GM18873 (cell line): ENCODE measurements at regions not wholly inside any gene's neighbourhood (a gene's known extent, or its start where the extent isn't known, plus 50 kb on each side); places are given as distances from the start of the nearest gene placed in this dataset.
"Not testable (repeated sequence)": the region's sequence is repeated elsewhere in the genome, so short reads cannot be mapped to it uniquely, and the experiment has no call there.

Source experiments
- ATAC-seq: cut with Tn5 transposase; IDR thresholded peaks from one replicate; pipeline ENCODE4 v1.9.1; 2021; ENCODE audit warnings: mild to moderate bottlenecking, moderate library complexity, moderate number of reproducible peaks; ENCODE audit not compliant: unreplicated experiment, low FRiP score

DNA sequence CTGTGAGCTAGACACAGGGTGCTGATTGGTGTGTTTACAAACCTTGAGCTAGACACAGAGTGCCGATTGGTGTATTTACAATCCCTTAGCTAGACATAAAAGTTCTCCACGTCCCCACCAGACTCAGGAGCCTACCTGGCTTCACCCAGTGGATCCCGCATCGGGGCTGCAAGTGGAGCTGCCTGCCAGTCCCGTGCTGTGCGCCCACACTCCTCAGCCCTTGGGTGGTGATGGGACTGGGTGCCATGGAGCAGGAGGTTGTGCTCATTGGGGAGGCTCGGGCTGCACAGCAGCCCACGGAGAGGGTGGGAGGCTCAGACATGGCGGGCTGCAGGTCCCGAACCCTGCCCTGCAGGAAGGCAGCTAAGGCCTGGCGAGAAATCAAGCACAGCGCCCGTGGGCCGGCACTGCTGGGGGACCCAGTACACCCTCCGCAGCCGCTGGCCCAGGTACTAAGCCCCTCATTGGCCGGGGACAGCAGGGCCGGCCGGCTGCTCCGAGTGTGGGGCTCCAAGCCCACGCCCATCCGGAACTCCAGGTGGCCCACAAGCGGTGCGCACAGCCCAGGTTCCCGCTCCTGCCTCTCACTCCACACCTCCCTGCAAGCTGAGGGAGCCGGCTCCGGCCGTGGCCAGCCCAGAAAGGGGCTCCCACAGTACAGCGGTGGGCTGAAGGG, 158.6 kb downstream of the SPIN4 start:
- ATAC-seq, result not testable (repeated sequence)

DNA sequence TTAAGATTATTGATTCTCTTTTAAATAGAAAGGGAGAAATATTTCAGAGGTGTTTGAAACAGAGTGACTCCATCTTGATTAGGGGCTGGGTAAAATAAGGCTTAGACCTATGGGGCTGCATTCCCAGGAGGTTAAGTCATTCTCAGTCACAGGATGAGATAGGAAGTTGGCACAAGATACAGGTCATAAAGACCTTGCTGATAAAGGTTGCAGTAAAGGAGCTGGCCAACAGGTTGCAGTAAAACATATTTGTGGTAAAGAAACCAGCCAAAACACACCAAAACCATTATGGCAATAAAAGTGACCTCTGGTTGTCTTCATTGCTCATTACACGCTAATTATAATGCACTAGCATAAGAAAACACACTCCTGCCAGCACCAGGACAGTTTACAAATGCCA, 165.0 kb downstream of the SPIN4 start:
- ATAC-seq, result no peak

DNA sequence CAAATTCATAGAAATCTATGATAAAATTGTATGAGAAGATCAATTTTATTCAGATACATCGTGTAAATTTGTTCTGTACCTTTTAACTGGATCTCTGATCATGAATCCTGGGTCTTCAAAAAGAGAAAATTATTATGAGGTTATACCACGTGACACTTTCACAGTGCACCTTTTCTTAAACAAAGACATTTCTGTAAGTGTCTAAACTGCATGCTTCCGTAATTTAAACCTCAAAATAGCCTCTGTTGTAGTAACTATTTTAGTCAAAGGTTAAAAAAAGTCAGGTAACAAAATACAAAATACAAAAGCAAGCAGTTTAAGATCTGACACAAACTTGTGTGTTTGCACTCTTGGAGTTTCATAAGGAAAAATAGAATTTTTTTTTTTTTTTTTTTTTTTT, 171.3 kb downstream of the SPIN4 start:
- ATAC-seq, result not testable (repeated sequence)

DNA sequence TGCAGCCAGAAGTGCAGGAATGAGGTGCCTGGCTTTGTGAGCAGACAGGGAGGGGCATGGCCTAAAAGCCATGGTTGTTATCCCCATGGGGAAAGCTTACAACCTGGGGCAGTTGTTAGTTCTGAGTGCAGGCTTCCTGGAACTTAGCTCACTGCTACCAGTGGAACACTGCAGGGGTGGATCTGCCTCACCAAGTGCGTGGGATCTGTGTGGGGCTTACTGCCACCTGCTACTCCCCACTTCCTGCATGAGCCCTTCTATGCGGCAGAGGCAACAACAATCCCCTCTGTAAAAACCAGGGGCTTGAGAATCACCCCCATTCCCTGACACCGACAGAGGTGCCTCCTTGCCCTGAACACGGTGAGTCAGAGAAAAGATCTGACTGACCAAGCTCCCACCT, 174.6 kb downstream of the SPIN4 start:
- ATAC-seq, result not testable (repeated sequence)

DNA sequence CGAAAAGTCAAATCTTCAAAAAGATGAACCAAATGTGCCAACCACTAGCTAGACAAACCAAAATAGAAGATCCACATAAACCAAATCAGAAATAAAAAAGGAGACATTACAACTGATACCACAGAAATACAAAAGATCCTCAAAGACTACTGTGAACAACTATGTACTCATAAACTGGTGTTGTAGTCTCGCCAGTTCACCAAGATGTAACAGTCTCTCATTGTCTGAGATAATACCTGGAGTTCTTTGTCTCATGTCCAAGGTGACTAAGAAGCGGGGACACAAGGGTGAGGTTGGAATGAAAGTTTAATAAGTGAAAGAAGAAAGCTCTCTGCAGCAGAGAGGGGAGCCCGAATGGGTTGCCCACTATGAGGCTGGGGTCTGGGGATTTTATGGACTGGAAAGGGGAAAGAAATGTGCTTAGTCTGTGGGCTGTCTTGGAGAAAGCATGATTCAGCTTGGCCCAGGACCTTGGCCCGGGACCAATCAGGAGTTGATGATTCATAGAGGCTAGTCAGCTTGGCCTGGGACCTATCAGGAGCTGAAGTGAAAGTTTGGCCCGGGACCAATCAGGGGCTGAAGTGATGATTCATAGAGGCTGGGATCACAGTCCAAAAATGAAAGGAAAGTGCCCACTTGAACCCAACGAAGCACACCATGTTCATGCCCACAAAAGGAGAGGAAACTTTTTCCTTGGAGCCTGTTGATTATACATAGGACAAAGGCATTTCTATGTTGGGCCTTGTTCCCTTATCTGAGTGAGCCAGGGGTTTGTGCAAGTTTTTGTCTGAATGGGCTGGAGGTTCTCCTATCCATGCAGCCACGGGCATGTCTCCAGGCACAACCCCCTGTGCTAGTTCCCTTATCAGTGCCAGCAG, 177.1 kb downstream of the SPIN4 start:
- ATAC-seq, result not testable (repeated sequence)

DNA sequence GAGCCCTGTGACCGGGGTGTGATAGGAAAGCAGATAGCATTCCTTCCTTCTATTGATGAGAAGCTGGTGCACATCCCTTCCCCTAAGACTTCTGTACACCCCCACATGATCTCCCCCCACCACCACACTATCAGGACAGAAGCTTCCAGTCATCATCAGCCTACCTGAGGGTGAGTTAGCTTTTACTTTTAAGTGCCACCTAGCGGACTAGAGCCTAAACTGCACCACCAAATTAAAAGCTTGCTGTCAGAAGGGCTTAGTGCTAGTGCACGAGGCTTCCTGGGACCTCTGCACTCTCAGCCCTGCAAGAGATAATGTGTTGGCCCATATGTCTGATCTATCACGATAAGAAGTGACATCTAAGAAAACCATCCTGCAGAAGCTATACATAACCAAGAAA, 181.7 kb downstream of the SPIN4 start:
- peak; percentile 49 for ATAC-seq

DNA sequence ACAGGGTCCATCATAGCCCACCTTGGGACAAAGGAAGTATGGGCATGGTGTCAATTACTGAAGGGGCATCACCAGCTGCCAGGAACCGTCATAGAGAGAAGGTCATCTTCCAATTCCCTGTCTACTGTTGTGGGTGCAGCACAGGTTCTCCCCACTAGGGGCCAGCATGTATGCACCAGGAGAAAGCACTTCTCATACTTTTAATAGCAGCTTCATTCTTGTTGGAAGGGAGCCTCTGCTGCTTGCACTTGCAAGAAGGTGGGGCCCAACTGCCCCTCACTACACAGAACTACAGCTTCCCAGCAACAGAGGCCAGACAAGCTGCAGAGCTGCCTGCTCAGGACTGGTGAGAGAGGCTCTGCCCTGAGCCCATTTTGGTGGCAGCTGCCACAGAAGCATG, 182.2 kb downstream of the SPIN4 start:
- peak; percentile 32 for ATAC-seq

DNA sequence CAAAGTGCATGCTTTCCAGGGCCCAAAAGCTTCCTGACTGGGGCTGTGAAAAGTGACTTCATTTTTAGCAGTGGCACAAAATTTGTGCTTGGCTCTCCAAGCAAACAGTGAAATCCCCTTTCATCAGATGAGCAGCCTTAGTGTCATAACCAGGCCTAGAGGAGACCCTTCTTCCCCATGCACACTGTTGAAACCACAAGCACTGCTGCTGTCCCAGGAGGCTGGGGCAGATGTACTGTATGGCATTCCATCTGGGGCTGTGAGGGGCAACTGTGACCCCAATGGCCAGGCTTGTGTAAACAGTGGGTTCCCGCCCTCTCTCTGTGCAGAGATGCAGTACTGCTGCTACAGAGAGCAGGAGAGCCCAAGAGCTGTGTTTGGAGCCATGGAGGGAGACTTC, 184.1 kb downstream of the SPIN4 start:
- ATAC-seq, result not testable (repeated sequence)

DNA sequence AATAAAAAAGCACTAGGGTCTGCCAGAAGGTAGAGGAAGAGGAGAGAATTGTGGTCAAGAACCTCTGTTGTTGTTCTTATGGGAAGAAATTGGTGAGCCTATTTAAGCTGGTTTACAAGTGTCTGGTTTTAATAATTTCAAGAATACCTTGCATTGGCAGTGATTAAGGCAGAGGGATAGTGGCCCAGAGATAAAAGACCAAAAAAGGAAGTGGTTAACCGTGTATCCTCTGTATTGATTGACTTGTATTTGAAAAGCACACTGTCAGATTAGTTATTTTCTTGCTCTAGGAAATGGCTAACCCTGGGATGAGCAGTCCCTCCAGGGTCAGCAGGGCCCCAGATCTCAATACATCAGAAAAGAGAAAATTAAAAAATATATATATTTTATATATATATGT, 190.1 kb downstream of the SPIN4 start:
- not testable (repeated sequence) for ATAC-seq

DNA sequence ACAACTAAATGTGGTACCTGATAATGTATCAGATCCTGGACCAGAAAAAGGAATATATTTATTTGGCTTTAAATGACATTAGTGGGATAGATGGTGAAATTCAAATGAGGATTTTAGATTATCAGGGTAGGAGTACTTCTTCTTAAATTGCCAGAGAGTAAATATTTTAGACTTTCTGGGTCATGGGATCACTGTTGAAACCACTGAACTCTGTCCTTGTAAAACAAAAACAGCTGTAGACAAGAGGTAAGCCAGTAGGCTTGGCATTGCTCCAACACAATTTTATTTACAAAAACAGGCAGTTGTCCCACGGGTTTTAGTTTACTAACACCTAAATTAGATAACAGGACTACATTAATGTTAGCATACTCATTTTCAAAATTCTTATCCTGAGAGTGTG, 190.8 kb downstream of the SPIN4 start:
- not testable (repeated sequence) for ATAC-seq

DNA sequence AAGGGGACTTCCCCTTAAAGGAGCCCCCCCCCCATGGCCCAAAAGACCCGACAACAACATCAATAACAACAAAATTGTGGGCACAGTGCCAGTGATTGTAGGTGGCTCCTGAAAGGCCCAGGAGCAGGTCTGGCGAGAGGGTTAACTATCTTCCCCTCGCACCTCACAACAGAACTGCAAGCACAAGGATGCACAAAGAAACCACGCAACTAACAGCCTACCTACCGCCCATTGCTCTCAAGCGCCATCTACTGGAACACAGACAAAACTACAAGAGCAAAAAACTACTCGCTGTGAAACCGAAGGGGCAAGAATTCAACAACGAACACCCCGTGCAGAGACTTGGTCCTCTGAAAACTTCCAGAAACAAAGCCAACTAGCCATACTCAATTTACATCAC, 205.6 kb downstream of the SPIN4 start:
- ATAC-seq, result not testable (repeated sequence)

DNA sequence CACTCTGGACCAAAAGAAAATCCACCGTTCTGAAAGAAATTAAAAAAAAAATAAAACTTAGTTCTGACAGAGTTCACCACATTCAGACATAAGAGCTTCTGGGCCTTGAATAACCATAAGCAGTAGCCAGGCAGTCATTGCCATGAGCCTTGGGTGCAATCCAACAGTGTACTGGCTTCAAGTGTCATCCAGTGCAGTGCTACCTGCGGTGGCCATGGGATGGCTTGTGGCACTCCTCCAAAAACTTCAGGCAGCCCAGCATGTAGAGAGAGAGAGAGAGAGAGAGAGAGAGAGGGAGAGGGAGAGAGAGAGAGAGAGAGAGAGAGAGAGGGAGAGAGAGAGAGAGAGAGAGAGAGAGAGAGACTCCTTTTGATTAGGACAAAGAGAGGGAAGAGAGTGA, 208.5 kb downstream of the SPIN4 start:
- ATAC-seq, result not testable (repeated sequence)

DNA sequence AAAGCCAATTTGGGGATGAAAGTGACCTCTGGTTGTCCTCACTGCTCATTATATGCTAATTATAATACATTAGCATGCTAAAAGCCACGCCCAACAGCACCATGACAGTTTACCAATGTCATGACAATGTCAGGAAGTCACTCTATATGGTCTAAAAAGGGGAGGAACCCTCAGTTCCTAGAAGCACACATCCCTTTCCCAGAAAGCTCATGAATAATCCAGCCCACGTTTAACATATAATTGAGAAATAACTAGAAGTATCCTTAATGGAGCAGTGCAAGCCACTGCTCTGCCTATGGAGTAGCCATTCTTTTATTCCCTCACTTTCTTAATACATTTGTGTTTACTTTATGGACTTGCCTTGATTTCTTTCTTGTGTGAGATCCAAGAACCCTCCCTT, 215.3 kb downstream of the SPIN4 start:
- not testable (repeated sequence) for ATAC-seq

DNA sequence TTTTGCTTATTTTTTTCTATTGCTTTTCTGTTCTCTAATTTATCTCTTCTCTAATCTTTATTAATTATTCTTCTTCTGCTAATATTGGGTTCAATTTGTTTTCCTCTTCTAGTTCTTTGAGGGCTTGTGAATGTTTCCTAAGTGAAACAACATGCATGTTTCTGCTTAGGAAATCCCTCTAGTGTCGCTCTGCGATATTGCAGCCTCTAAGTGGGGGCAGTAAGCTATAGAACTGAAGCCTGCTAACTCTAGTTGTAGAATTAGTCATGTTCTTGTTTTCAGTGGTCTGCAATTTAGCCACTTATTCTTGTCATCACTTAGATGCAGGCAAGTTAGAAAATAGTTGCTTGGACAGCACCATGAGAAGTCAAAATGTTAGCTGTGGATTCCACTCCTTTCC, 222.6 kb downstream of the SPIN4 start:
- ATAC-seq, result peak; percentile 80

DNA sequence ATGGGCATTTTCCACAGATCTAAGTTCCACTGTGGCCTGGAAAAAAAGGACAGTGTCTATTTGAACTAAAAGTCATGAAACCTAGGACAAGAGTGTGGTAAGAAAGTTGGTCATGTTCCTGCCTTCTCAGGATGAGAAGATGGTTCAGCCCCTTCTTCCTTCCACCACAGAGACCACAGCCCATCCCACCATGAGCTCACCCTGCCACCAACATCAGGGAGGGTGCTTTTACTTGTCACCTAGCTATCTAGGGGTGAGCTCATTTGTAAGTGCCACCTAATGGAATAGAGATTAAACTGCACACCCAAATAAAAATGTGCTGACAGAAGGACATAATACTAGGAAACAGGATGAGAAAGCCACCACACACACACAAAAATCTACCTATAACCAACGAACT, 235.9 kb downstream of the SPIN4 start:
- ATAC-seq, result no peak

DNA sequence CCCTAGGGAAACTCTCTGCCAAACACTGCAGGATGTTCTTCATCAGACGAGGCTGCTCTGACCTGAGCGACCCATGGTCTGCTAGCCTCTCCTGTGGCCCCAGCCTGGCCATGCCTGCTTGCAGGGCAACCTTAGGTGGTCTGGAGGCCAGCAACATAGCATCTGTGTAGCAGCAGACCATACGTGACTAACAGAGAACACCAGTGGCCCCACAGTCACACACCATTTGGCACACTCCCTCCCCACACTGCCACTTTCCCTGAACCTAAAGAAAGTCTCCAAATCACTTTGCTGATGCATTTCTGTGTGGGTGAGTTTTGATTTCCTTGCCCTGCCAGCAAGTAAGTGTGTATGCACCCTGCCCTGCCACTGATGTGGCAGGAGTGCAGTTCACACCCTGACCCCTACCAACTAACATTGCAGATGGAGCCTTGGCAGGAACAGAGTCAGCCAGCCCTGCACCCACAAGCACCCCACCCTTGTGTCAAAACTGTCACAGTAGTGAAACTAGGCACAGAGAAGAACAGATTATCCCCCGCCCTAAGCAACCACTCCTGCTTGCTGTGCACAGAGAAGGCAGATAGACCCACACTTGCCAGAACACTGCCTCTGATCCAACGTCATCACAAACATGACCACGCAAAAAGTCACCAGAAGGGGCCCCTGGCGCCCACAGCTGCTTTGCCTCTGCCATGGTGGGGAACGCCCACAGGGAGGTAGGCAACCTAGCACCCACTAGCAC, 249.1 kb downstream of the SPIN4 start:
- ATAC-seq, result no peak

DNA sequence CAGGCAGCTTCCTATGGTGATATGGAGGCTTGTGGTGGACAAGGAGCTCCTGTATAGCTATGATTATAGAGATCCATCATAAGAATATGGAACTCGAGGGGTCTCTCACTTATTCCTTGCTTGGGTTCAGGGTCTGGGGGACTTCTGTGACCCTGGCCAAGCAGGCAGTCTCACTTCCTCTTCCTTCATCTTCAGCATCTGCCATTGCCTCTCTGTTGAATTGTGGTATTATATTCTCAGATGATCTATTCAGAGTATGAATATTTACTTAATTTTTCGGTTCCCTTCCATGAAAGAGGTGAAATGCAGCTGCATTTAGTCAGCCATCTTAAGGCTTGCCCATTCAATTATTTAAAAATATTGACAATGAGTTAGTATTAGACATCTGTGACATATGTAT, 292.9 kb downstream of the SPIN4 start:
- no peak for ATAC-seq

DNA sequence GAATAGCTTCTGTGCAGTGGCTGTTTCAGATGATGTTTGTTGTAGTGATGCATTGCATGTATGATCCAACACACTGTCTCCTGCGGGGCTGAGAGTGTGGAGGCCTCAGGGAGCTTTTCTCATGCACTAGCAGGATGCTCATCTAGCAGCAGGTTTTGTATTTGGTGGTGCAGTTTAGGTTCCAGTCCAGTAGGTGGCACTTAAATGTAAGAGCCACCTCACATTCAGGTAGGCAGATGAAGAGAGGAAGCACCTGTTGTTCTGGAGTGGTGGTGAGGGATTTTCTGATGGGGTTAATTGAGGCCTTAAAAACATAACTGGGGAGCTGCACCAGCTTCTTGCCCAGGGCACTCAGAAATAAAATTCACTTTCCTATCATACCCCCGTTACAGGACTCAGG, 300.9 kb downstream of the SPIN4 start:
- ATAC-seq, result no peak

DNA sequence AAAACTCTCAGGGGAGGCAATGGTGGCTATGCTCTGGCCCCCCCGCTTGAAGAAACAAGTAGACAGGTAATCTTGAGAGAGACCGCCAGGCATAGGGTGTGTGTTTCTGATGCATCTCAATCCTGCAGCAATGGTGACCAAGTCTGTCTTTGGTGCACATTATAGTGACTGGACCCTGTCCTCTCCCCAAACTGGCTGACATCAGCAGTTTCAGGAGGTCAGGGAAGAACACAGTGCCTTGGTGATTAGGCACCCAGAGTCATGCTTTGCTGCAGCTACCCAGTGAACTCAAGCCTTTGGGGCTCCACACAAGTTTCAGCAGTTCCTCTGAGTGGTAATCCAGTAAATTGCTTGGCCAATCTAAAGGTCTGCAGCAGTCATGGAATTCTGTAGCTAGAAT, 318.3 kb downstream of the SPIN4 start:
- no peak for ATAC-seq

DNA sequence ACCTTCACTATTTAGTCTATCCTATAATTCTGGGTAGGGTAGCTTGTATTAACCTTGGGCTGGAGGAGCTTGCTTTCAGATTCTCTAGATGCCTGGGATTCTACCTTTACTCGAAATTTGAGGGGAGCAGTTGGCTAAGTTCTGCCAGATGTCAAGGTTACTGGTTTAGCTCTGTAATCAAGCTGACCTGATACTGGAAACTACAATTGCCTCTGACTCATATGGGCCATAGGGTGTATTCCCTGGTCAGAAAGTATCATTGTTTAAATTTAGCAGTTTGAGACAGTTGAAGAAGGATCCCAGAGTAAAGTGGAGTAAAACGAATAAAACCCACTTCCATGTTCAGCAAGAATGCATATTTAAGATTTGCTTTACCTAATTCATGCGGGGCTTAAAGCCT, 337.6 kb downstream of the SPIN4 start:
- no peak for ATAC-seq

DNA sequence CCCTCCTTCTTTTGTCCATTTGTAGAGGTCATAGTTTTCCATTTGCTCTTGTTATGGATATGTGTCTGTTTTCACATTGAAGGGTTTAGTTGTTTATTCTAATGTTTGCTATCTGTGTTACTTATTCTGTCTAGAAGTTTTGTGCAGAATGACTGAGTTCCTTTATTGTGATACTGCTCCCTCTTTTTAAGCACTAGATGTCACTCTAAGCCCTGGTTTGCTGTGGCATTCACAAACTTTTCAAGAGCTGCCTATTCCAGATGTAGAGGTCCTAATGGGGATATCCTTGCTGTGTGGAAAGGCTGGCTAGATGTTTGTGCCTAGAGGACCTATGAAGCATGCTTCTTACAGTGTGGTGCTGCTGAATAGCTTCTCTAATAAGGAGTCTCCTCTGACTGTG, 338.6 kb downstream of the SPIN4 start:
- no peak for ATAC-seq
